Neuronal stem cell (in vitro differentiated cells): ENCODE measurements at regions not wholly inside any gene's neighbourhood (a gene's known extent, or its start where the extent isn't known, plus 50 kb on each side); places are given as distances from the start of the nearest gene placed in this dataset.
A peak's percentile ranks its signal among the peaks of the same experiment; 100 is the strongest.

Source experiments
- DNase-seq: peaks from one replicate; pipeline ENCODE4 v3.0.0-alpha.2; 2013; ENCODE audit warnings: low spot score
- H2AFZ ChIP-seq: one replicate; pipeline ENCODE4 v1.6.1; 2013; ENCODE audit warnings: mild to moderate bottlenecking, low read length, inconsistent platforms
- H2AK5ac ChIP-seq: 2 replicates; pipeline ENCODE4 v1.6.1; 2013; ENCODE audit warnings: low read depth, mild to moderate bottlenecking, inconsistent platforms, low read length, moderate library complexity, mixed read lengths
- H2BK120ac ChIP-seq: 2 replicates; pipeline ENCODE4 v1.6.1; 2013; ENCODE audit warnings: low read depth, mild to moderate bottlenecking, inconsistent platforms, low read length, moderate library complexity, mixed read lengths
- H2BK12ac ChIP-seq: one replicate; pipeline ENCODE4 v1.6.1; 2013; ENCODE audit warnings: low read length, inconsistent platforms
- H2BK15ac ChIP-seq: 2 replicates; pipeline ENCODE4 v1.6.1; 2013; ENCODE audit warnings: mild to moderate bottlenecking, low read length, inconsistent platforms, mixed read lengths
- H2BK5ac ChIP-seq: one replicate; pipeline ENCODE4 v1.6.1; 2013; ENCODE audit warnings: inconsistent platforms, mild to moderate bottlenecking, low read length, moderate library complexity
- H3K14ac ChIP-seq: one replicate; pipeline ENCODE4 v1.6.1; 2013; ENCODE audit warnings: low read length, inconsistent platforms
- H3K18ac ChIP-seq: 2 replicates; pipeline ENCODE4 v1.6.1; 2013; ENCODE audit warnings: low read length, inconsistent platforms
- H3K23ac ChIP-seq: 2 replicates; pipeline ENCODE4 v1.6.1; 2013; ENCODE audit warnings: low read depth, mild to moderate bottlenecking, mixed read lengths, low read length, inconsistent platforms; ENCODE audit not compliant: poor library complexity
- H3K27ac ChIP-seq: replicated peaks from 3 replicates; pipeline ENCODE4 v1.5.1; 2013; ENCODE audit warnings: low read length, inconsistent platforms
- H3K27me3 ChIP-seq, 3 experiments: 2 replicates each; pipeline ENCODE4 v1.6.1; 2013; ENCODE audit warnings: low read length in 3 of 3, mild to moderate bottlenecking in 2 of 3, inconsistent platforms in 1 of 3, low read depth in 1 of 3, mixed read lengths in 1 of 3, moderate library complexity in 1 of 3; ENCODE audit not compliant: control insufficient read depth in 3 of 3, insufficient read depth in 3 of 3
- H3K36me3 ChIP-seq, 2 donors: replicated peaks in 1 of 2; 2 replicates each; pipeline ENCODE4 v1.6.1; 2013; ENCODE audit warnings: low read length in 2 of 2; ENCODE audit not compliant: control insufficient read depth in 2 of 2, insufficient read depth in 2 of 2
- H3K4ac ChIP-seq: 2 replicates; pipeline ENCODE4 v1.6.1; 2013; ENCODE audit warnings: inconsistent platforms, mild to moderate bottlenecking, low read length, moderate library complexity
- H3K4me1 ChIP-seq, 2 donors: 1 replicate in 1 of 2; 2 replicates in 1 of 2; pipeline ENCODE4 v1.6.1; 2013; ENCODE audit warnings: low read length in 2 of 2, low read depth in 1 of 2; ENCODE audit not compliant: control insufficient read depth in 2 of 2, insufficient read depth in 1 of 2
- H3K4me2 ChIP-seq: one replicate; pipeline ENCODE4 v1.6.1; 2013; ENCODE audit warnings: mild to moderate bottlenecking, low read length, inconsistent platforms; ENCODE audit not compliant: insufficient read depth, poor library complexity, severe bottlenecking
- H3K4me3 ChIP-seq, 2 donors: 2 replicates each; pipeline ENCODE4 v1.5.1; 2013; ENCODE audit warnings: low read length in 2 of 2, mild to moderate bottlenecking in 2 of 2, inconsistent platforms in 1 of 2, moderate library complexity in 1 of 2
- H3K79me1 ChIP-seq: one replicate; pipeline ENCODE4 v1.6.1; 2013; ENCODE audit warnings: low read depth, mild to moderate bottlenecking, inconsistent platforms, low read length, moderate library complexity
- H3K9ac ChIP-seq: one replicate; pipeline ENCODE4 v1.6.1; 2013; ENCODE audit warnings: mild to moderate bottlenecking, low read depth, low read length, inconsistent platforms; ENCODE audit not compliant: poor library complexity
- H3K9me3 ChIP-seq, 2 donors: replicated peaks in 1 of 2; 2 replicates each; pipeline versions ENCODE3 to v1.6.1; 2013; ENCODE audit warnings: low read length in 2 of 2, mild to moderate bottlenecking in 2 of 2, inconsistent platforms in 1 of 2, low read depth in 1 of 2, mixed read lengths in 1 of 2, moderate library complexity in 1 of 2; ENCODE audit not compliant: control insufficient read depth in 2 of 2, insufficient read depth in 1 of 2
- H4K8ac ChIP-seq: one replicate; pipeline ENCODE4 v1.6.1; 2013; ENCODE audit warnings: low read depth, mild to moderate bottlenecking, inconsistent platforms, low read length, moderate library complexity
- H4K91ac ChIP-seq: one replicate; pipeline ENCODE4 v1.6.1; 2013; ENCODE audit warnings: low read length, low read depth, mild to moderate bottlenecking, inconsistent platforms; ENCODE audit not compliant: poor library complexity
- WGBS, 2 donors: extraction: QIAGEN DNeasy Blood & Tissue Kit; methylation state at CpG; one replicate each; pipeline ENCODE4 v1.1.7; 2013; ENCODE audit warnings: missing lambda C conversion rate in 2 of 2, mixed read lengths in 1 of 2; ENCODE audit not compliant: insufficient read length in 2 of 2, insufficient replicate concordance in 1 of 2; ENCODE audit errors: extremely low coverage in 2 of 2; 5-methylcytosine and 5-hydroxymethylcytosine counted together

DNA sequence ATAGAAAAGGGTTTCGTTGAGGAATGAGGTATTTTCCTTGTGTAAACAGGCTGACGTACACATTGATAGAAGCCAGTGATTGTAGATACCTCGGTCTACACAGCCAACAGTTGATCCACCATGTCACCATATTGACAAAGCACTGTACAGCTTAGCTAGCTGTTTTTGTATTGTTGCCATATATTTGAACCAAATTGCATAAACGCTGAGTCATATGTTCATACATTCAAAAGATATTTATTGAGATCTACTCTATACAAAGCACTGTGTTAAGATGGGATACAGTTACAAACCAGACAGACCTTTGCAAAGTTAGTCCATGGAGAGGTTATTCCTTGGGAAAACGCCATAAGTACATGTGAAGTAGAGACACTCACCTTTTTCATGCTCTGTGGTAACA is 132.4 kb upstream of the ATP1B1 start:
- H3K4me2 ChIP-seq: no peak overlapping the region
- peaks cover 8 to 10% of the 10 kb centered on the region in 2 donors for H3K4me1 ChIP-seq
- H2BK12ac ChIP-seq: no peak overlapping the region
- H4K8ac ChIP-seq: no peak overlapping the region
- H3K79me1 ChIP-seq: no peaks in the 10 kb centered on the region
- no peak overlapping the region for H2BK120ac ChIP-seq
- H3K27ac ChIP-seq: no peak overlapping the region
- no peak overlapping the region for H3K4ac ChIP-seq
- H3K18ac ChIP-seq: no peak overlapping the region
- no peaks in the 10 kb centered on the region for H3K9me3 ChIP-seq
- H2BK15ac ChIP-seq: no peak overlapping the region
- H3K9ac ChIP-seq: no peak overlapping the region
- DNase-seq: no peak
- no peaks in the 10 kb centered on the region for H3K36me3 ChIP-seq
- WGBS, 2 donors: no CpG with 5 or more reads among the region's 5 CpGs
- H3K27me3 ChIP-seq: no peaks in the 10 kb centered on the region
- no peak overlapping the region for H4K91ac ChIP-seq
- no peak overlapping the region for H2AK5ac ChIP-seq
- no peak overlapping the region for H2AFZ ChIP-seq
- H3K14ac ChIP-seq: no peak overlapping the region
- H3K4me3 ChIP-seq: no peak overlapping the region
- H2BK5ac ChIP-seq: no peak overlapping the region
- H3K23ac ChIP-seq: no peak overlapping the region

DNA sequence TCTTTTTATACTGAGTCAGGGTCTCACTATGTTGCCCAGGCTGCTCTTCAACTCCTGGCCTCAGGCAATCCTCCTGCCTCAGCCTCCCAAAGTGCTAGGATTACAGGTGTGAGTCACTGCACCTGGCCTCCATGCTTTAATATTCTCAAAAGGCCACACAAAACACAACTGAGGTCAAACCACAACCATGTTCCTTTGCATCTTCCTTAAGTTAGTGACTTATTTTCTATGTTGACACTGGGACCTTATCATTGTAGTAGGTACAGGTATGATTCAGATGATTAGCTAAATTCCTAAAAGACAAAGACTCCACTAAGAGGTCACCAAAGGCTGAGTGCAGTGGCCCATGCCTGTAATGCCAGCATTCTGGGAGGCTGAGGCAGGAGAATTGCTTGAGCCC is 131.9 kb upstream of the ATP1B1 start:
- H3K14ac ChIP-seq: no peak overlapping the region
- no peak overlapping the region for H2BK15ac ChIP-seq
- H3K27me3 ChIP-seq: no peaks in the 10 kb centered on the region
- no peak overlapping the region for H3K4ac ChIP-seq
- no peak overlapping the region for H3K18ac ChIP-seq
- H4K91ac ChIP-seq: no peak overlapping the region
- H2BK5ac ChIP-seq: no peak overlapping the region
- no peak overlapping the region for H2AFZ ChIP-seq
- no peaks in the 10 kb centered on the region for H3K9me3 ChIP-seq
- H3K79me1 ChIP-seq: no peaks in the 10 kb centered on the region
- no peak overlapping the region for H3K23ac ChIP-seq
- H2BK120ac ChIP-seq: no peak overlapping the region
- no peak for DNase-seq
- H3K27ac ChIP-seq: no peak overlapping the region
- H3K4me3 ChIP-seq: no peak overlapping the region
- H4K8ac ChIP-seq: no peak overlapping the region
- H3K9ac ChIP-seq: no peak overlapping the region
- no peak overlapping the region for H2BK12ac ChIP-seq
- no peak overlapping the region for H3K4me2 ChIP-seq
- H3K36me3 ChIP-seq: no peaks in the 10 kb centered on the region
- no peak overlapping the region for H2AK5ac ChIP-seq
- H3K4me1 ChIP-seq: peaks cover 8 to 10% of the 10 kb centered on the region in 2 donors

DNA sequence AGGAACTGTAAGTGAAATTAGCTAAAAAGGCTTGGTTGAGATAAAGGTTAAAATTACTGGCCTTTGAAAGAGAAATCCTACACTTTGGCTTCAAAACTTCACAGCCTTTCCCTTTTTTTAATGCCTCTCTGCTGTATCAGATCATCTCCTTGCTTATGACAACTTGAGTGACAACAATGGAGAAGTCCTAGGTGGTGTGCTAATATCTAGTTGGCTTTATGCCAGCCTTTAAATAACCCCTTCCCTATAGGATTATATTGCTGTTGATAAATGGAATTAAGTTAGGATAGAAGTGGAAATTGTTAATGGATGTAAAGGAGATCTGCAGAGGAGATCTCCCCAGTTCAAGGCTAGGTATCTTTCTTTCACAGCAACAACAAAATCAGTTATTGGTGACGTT is 130.2 kb upstream of the ATP1B1 start:
- Histone ChIP-seq H2BK12ac (no peak overlapping the region), H2BK5ac (no peak overlapping the region), H3K4me3 (no peak overlapping the region), H4K91ac (no peak overlapping the region), H3K79me1 (no peaks in the 10 kb centered on the region), H4K8ac (no peak overlapping the region), H2BK120ac (no peak overlapping the region), H3K27ac (no peak overlapping the region), H2BK15ac (no peak overlapping the region), H3K4ac (no peak overlapping the region), H2AFZ (no peak overlapping the region), H3K9ac (no peak overlapping the region), H3K4me2 (no peak overlapping the region), H3K36me3 (no peaks in the 10 kb centered on the region), H3K18ac (no peak overlapping the region), H3K27me3 (no peaks in the 10 kb centered on the region), H2AK5ac (no peak overlapping the region), H3K23ac (no peak overlapping the region), H3K14ac (no peak overlapping the region), H3K9me3 (no peaks in the 10 kb centered on the region), H3K4me1 (peaks cover 3 to 4% of the 10 kb centered on the region in 2 donors)
- no CpG with 5 or more reads among the region's 1 CpG for WGBS, 2 donors
- DNase-seq: no peak

DNA sequence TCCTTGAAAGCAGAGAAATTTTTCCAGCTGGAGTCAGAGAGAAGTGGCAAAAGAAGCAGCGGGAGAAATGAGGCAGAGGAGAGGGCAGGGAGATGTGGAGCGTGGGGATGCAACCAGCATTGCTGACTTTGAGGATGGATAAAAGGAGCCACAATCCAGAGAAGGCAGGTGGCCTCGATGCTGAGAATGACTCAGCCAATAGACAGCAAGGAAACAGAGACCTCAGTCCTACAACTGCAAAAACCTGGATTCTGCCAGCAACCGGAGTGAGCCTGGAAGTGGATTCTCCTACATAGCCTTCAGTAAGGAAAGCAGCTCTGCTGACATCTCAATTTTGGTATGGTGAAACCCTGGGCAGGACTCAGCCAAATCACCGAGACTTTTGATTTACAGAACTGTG is 128.9 kb upstream of the ATP1B1 start:
- no peak overlapping the region for H3K14ac ChIP-seq
- H3K79me1 ChIP-seq: no peaks in the 10 kb centered on the region
- no peak overlapping the region for H3K4ac ChIP-seq
- no peak overlapping the region for H3K18ac ChIP-seq
- WGBS, 2 donors: no CpG with 5 or more reads among the region's 5 CpGs
- H2BK12ac ChIP-seq: no peak overlapping the region
- H3K4me3 ChIP-seq: no peak overlapping the region
- H2BK120ac ChIP-seq: no peak overlapping the region
- peaks cover 0 to 4% of the 10 kb centered on the region in 2 donors for H3K4me1 ChIP-seq
- no peak overlapping the region for H3K23ac ChIP-seq
- DNase-seq: no peak
- H3K36me3 ChIP-seq: no peaks in the 10 kb centered on the region
- H3K9me3 ChIP-seq: no peaks in the 10 kb centered on the region
- H3K9ac ChIP-seq: no peak overlapping the region
- no peaks in the 10 kb centered on the region for H3K27me3 ChIP-seq
- no peak overlapping the region for H4K8ac ChIP-seq
- no peak overlapping the region for H3K4me2 ChIP-seq
- H3K27ac ChIP-seq: no peak overlapping the region
- H2BK5ac ChIP-seq: no peak overlapping the region
- H2AK5ac ChIP-seq: no peak overlapping the region
- no peak overlapping the region for H4K91ac ChIP-seq
- no peak overlapping the region for H2BK15ac ChIP-seq
- peak overlapping the region; percentile 15 for H2AFZ ChIP-seq
